A673 (cell line): ENCODE measurements at regions not wholly inside any gene's neighbourhood (a gene's known extent, or its start where the extent isn't known, plus 50 kb on each side); places are given as distances from the start of the nearest gene placed in this dataset.

Experiments
- EZH2 ChIP-seq: fragments of 200-600 bp; sonication (generic); IDR thresholded peaks from 2 replicates; pipeline ENCODE4 v1.6.1; 2017; ENCODE audit warnings: borderline replicate concordance, low read depth, mild to moderate bottlenecking, mixed read lengths, antibody characterized with exemption, low read length; ENCODE audit not compliant: poor library complexity, severe bottlenecking
- TF ChIP-seq, protein P1 (sequence below): fragments of 300-800, 200-600 bp; sonication (generic); conservative IDR thresholded peaks from 2 replicates; pipeline ENCODE4 v1.5.1; 2017; ENCODE audit warnings: low read depth, mild to moderate bottlenecking, antibody characterized with exemption, low read length, moderate library complexity, mixed read lengths

DNA sequence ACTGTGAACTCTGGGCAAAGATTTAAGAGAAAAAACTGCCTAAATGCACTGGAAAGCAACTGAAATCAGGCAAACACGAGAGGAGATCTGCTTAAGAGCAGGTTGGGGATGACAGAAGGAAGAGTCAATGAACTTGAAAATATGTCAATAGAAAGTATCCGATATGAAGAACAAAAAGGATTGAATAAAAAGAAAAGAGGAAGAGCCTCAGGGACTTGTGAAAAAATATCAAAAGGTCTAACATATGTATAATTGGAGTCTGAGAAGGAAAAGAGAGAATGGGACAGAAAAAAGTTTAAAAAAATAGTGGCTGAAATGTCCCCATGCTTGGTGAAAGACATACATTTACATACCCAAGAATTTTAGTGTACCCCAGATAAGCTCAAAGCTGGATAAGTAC, 195.5 kb downstream of the COPRS start:
- TF ChIP-seq EZH2: no peak
- TF ChIP-seq, protein P1, sequence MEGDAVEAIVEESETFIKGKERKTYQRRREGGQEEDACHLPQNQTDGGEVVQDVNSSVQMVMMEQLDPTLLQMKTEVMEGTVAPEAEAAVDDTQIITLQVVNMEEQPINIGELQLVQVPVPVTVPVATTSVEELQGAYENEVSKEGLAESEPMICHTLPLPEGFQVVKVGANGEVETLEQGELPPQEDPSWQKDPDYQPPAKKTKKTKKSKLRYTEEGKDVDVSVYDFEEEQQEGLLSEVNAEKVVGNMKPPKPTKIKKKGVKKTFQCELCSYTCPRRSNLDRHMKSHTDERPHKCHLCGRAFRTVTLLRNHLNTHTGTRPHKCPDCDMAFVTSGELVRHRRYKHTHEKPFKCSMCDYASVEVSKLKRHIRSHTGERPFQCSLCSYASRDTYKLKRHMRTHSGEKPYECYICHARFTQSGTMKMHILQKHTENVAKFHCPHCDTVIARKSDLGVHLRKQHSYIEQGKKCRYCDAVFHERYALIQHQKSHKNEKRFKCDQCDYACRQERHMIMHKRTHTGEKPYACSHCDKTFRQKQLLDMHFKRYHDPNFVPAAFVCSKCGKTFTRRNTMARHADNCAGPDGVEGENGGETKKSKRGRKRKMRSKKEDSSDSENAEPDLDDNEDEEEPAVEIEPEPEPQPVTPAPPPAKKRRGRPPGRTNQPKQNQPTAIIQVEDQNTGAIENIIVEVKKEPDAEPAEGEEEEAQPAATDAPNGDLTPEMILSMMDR: no peak
